Right lobe of liver (tissue), 6 donors: ENCODE measurements at regions not wholly inside any gene's neighbourhood (a gene's known extent, or its start where the extent isn't known, plus 50 kb on each side); places are given as distances from the start of the nearest gene placed in this dataset.

ENCODE experiments used
- ATAC-seq, 4 donors: fragments of 200-7000 bp; cut with Tn5 transposase; one replicate each; pipeline ENCODE4 v1.9.1; 2020; ENCODE audit warnings: mild to moderate bottlenecking in 4 of 4, moderate library complexity in 4 of 4
- DNase-seq, 3 donors: peaks; one replicate each; pipeline ENCODE4 v3.0.0-alpha.2; 2020
- H3K27ac ChIP-seq, 3 donors: fragments of 200-600 bp; one replicate each; pipeline ENCODE4 v1.8.0; 2022
- H3K27me3 ChIP-seq, 2 donors: fragments of 200-600 bp; one replicate each; pipeline ENCODE4 v1.8.0; 2022
- H3K36me3 ChIP-seq, 4 donors: fragments of 200-600 bp; sonication (generic) in 1 of 4; one replicate each; pipeline versions ENCODE4 v1.5.1 to v1.8.0; 2017 to 2022; ENCODE audit warnings: control low read depth in 1 of 4
- H3K4me1 ChIP-seq, 4 donors: fragments of 200-600 bp; sonication (generic) in 1 of 4; one replicate each; pipeline versions ENCODE4 v1.5.1 to v1.8.0; 2017 to 2022; ENCODE audit warnings: control low read depth in 1 of 4
- H3K4me3 ChIP-seq, 3 donors: fragments of 200-600 bp; one replicate each; pipeline ENCODE4 v1.8.0; 2022
- H3K9me3 ChIP-seq, 4 donors: fragments of 200-600 bp; sonication (generic) in 1 of 4; one replicate each; pipeline versions ENCODE4 v1.5.1 to v1.8.0; 2017 to 2022; ENCODE audit warnings: control low read depth in 1 of 4
- POLR2A ChIP-seq: fragments of 450-650 bp; IDR thresholded peaks from one replicate; pipeline ENCODE4 v1.6.1; 2017; ENCODE audit warnings: antibody characterized with exemption, mild to moderate bottlenecking
- WGBS: methylation state at CpG from one replicate; pipeline ENCODE4 v1.1.6; 2018; ENCODE audit warnings: low coverage, low lambda C conversion rate; ENCODE audit not compliant: insufficient coverage; ENCODE audit errors: missing lambda C conversion rate; 5-methylcytosine and 5-hydroxymethylcytosine counted together
- intact Hi-C, 2 donors: fragments of 100-400 bp; cut with DNase I; formaldehyde crosslinking; loops; one replicate each; pipeline versions ENCODE4 v1.11.2 to v1.14.1; 2022
- TF ChIP-seq, protein P1 (sequence below), 4 donors: fragments of 200-600 bp in 3 of 4; fragments of 450-650 bp in 1 of 4; IDR thresholded peaks; one replicate each; pipeline versions ENCODE4 v1.5.1 to v1.8.0; 2016 to 2022; ENCODE audit warnings: antibody characterized with exemption in 4 of 4, mild to moderate bottlenecking in 2 of 4
- donor health status: DM: no; HTN: yes; CAD: no.
- donor health status: DM: no; HTN: no; CAD: no.
- donor health status: DM: no; HTN: no; CAD: no.
- donor health status: DM: no; HTN: yes; CAD: no.
- donor health status: DM: no; HTN: yes; CAD: no.

DNA sequence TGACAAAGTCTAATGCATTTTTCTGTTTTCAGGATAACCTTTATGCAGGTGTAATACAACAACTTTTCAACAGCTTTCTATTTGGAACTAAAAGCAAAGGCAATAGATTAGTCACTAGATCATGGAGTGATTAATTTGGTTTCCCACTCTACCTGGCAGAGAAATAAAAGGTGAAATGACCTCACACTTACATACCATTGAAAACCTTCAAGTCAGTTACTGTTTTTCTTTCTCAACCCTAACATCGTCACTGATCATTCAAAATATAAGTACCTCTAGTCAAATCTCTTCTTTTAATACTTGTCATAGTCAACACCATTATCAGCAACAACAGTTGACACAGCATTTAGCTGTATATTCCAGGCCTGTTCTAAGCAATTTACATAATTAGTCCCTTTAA is 85.1 kb upstream of the ZCCHC13 start:
- no peaks in the 10 kb centered on the region for H3K27me3 ChIP-seq
- 67% methylated on average over 1 of the region's 1 CpG for WGBS
- H3K9me3 ChIP-seq, result no peaks in the 10 kb centered on the region
- no peak for TF ChIP-seq POLR2A
- TF ChIP-seq, protein P1, sequence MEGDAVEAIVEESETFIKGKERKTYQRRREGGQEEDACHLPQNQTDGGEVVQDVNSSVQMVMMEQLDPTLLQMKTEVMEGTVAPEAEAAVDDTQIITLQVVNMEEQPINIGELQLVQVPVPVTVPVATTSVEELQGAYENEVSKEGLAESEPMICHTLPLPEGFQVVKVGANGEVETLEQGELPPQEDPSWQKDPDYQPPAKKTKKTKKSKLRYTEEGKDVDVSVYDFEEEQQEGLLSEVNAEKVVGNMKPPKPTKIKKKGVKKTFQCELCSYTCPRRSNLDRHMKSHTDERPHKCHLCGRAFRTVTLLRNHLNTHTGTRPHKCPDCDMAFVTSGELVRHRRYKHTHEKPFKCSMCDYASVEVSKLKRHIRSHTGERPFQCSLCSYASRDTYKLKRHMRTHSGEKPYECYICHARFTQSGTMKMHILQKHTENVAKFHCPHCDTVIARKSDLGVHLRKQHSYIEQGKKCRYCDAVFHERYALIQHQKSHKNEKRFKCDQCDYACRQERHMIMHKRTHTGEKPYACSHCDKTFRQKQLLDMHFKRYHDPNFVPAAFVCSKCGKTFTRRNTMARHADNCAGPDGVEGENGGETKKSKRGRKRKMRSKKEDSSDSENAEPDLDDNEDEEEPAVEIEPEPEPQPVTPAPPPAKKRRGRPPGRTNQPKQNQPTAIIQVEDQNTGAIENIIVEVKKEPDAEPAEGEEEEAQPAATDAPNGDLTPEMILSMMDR (IDR thresholded peaks at IDR 0.05), result no peak
- ATAC-seq, result no peak
- H3K36me3 ChIP-seq, result no peaks in the 10 kb centered on the region
- no peak for DNase-seq
- H3K4me1 ChIP-seq, result no peaks in the 10 kb centered on the region
- H3K27ac ChIP-seq, result no peak overlapping the region
- intact Hi-C loops, result no loop called here
- no peak overlapping the region for H3K4me3 ChIP-seq

DNA sequence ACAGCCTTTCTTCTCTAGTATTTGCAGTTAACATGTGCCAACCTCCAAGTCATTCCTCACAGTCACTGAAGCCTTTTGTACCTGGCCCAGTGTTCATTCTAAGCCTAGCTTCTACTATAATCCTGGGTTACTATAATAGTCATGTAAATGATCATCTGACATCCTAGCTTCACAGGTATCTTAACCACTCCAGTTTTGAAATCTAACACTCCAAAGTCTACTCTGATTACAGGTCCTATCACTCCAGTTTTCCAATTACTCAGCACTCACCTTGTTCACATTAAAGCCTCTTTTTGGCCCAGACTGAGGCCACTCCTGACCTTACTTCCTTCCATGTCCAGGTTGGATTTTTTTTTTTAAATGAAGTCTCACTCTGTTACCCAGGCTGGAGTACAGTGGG is 87.6 kb upstream of the ZCCHC13 start:
- intact Hi-C loops, result no loop called here
- ATAC-seq, result peak in 1 of 4 donors; percentile 33

DNA sequence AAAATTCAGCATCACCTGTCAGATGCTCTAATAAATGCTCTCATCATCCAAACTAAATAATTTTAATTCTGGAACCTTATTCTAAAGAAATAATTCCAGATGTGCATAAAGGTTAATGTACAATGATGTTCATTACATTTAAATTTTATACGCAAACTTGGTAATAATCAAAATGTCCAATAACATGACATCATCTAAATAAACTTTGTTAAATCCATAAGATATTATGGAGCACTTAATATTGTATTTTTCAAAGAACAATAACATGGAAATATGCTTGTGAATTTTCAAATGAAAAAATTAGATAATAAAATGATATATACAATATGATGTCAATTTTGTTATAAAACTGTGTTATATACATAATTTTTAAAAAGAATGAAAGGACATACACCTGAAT is 92.1 kb upstream of the ZCCHC13 start:
- intact Hi-C loops, result no loop called here
- ATAC-seq (no peak), DNase-seq (no peak)
- Histone ChIP-seq H3K27ac (no peak overlapping the region), H3K36me3 (no peaks in the 10 kb centered on the region), H3K27me3 (no peaks in the 10 kb centered on the region), H3K4me1 (no peaks in the 10 kb centered on the region), H3K4me3 (no peak overlapping the region), H3K9me3 (no peaks in the 10 kb centered on the region)
- TF ChIP-seq, protein P1 (IDR thresholded peaks at IDR 0.05), result no peak
- no peak for TF ChIP-seq POLR2A
- 94% methylated on average over 1 of the region's 1 CpG for WGBS

More for the DNA sequence above, 87.6 kb upstream of the ZCCHC13 start:
- TF ChIP-seq POLR2A, result no peak
- TF ChIP-seq, protein P1 (IDR thresholded peaks at IDR 0.05), result no peak
- Histone ChIP-seq H3K27me3 (no peaks in the 10 kb centered on the region), H3K9me3 (no peaks in the 10 kb centered on the region), H3K36me3 (no peaks in the 10 kb centered on the region), H3K4me3 (no peak overlapping the region), H3K4me1 (no peaks in the 10 kb centered on the region), H3K27ac (no peak overlapping the region)
- DNase-seq, result no peak

DNA sequence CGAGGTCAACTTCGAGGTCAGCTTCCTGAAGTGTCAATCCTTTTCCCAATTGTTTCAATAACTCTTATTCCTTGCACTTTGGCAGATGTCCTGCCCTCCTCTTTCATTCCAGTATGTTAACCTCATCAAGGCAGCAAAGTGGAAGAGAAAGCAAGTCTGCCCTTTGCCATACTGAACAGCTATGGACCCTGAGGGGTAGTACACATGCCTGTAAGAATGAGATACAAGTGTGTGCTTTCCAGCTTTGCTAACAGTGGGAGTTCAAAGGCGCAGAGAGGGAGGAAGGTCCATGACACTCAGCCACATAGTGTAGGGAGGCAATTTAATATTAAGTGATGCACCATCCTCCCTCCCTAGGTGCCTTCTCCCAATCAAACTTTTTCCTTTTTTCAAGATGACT is 96.4 kb upstream of the ZCCHC13 start:
- H3K36me3 ChIP-seq, result peaks cover 0 to 3% (median 0%) of the 10 kb centered on the region in 4 donors
- no peaks in the 10 kb centered on the region for H3K9me3 ChIP-seq
- intact Hi-C loops, result no loop called here
- ATAC-seq (peak in 1 of 4 donors; percentile 16), DNase-seq (no peak)
- no peak for TF ChIP-seq POLR2A
- TF ChIP-seq, protein P1 (IDR thresholded peaks at IDR 0.05), result no peak
- no peak overlapping the region for H3K4me3 ChIP-seq
- H3K27ac ChIP-seq, result no peak overlapping the region
- 94% methylated on average over 3 of the region's 3 CpGs for WGBS
- no peaks in the 10 kb centered on the region for H3K4me1 ChIP-seq
- H3K27me3 ChIP-seq, result no peaks in the 10 kb centered on the region

DNA sequence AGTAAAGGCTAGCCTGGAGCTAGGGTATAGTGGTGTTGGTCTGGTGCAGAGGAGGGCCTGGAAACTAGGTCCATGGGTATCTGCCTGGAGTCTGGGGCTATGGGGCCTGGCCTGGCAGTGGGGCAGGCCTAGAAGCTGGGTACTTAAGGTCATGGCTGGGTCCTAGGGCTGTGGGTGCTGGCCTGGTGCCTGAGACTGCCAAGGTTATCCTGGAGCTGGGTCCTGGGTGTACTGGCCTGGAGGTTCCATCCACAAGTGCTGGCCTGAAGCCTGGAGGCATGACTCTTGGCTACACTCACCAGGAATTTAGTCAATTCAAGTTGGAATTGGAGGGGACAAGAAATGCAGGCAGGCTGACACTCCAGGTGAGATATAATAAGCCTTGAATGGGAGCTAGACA is 108.4 kb upstream of the ZCCHC13 start:
- TF ChIP-seq, protein P1 (IDR thresholded peaks at IDR 0.05), result no peak
- no peak for TF ChIP-seq POLR2A
- H3K27ac ChIP-seq, result no peak overlapping the region
- no peaks in the 10 kb centered on the region for H3K27me3 ChIP-seq
- no peak for DNase-seq
- no peak overlapping the region for H3K4me3 ChIP-seq
- no peaks in the 10 kb centered on the region for H3K4me1 ChIP-seq
- H3K9me3 ChIP-seq, result no peaks in the 10 kb centered on the region
- no peaks in the 10 kb centered on the region for H3K36me3 ChIP-seq
- peak in 1 of 4 donors; percentile 28 for ATAC-seq
- intact Hi-C loops, result no loop called here
